Neuronal stem cell (in vitro differentiated cells): ENCODE measurements at regions not wholly inside any gene's neighbourhood (a gene's known extent, or its start where the extent isn't known, plus 50 kb on each side); places are given as distances from the start of the nearest gene placed in this dataset.

ENCODE experiments used
- DNase-seq: peaks from one replicate; pipeline ENCODE4 v3.0.0-alpha.2; 2013; ENCODE audit warnings: low spot score
- H2AFZ ChIP-seq: one replicate; pipeline ENCODE4 v1.6.1; 2013; ENCODE audit warnings: mild to moderate bottlenecking, low read length, inconsistent platforms
- H2AK5ac ChIP-seq: 2 replicates; pipeline ENCODE4 v1.6.1; 2013; ENCODE audit warnings: low read depth, mild to moderate bottlenecking, inconsistent platforms, low read length, moderate library complexity, mixed read lengths
- H2BK120ac ChIP-seq: 2 replicates; pipeline ENCODE4 v1.6.1; 2013; ENCODE audit warnings: low read depth, mild to moderate bottlenecking, inconsistent platforms, low read length, moderate library complexity, mixed read lengths
- H2BK12ac ChIP-seq: one replicate; pipeline ENCODE4 v1.6.1; 2013; ENCODE audit warnings: low read length, inconsistent platforms
- H2BK15ac ChIP-seq: 2 replicates; pipeline ENCODE4 v1.6.1; 2013; ENCODE audit warnings: mild to moderate bottlenecking, low read length, inconsistent platforms, mixed read lengths
- H2BK5ac ChIP-seq: one replicate; pipeline ENCODE4 v1.6.1; 2013; ENCODE audit warnings: inconsistent platforms, mild to moderate bottlenecking, low read length, moderate library complexity
- H3K14ac ChIP-seq: one replicate; pipeline ENCODE4 v1.6.1; 2013; ENCODE audit warnings: low read length, inconsistent platforms
- H3K18ac ChIP-seq: 2 replicates; pipeline ENCODE4 v1.6.1; 2013; ENCODE audit warnings: low read length, inconsistent platforms
- H3K23ac ChIP-seq: 2 replicates; pipeline ENCODE4 v1.6.1; 2013; ENCODE audit warnings: low read depth, mild to moderate bottlenecking, mixed read lengths, low read length, inconsistent platforms; ENCODE audit not compliant: poor library complexity
- H3K27ac ChIP-seq: replicated peaks from 3 replicates; pipeline ENCODE4 v1.5.1; 2013; ENCODE audit warnings: low read length, inconsistent platforms
- H3K27me3 ChIP-seq, 3 experiments: 2 replicates each; pipeline ENCODE4 v1.6.1; 2013; ENCODE audit warnings: low read length in 3 of 3, mild to moderate bottlenecking in 2 of 3, inconsistent platforms in 1 of 3, low read depth in 1 of 3, mixed read lengths in 1 of 3, moderate library complexity in 1 of 3; ENCODE audit not compliant: control insufficient read depth in 3 of 3, insufficient read depth in 3 of 3
- H3K36me3 ChIP-seq, 2 donors: replicated peaks in 1 of 2; 2 replicates each; pipeline ENCODE4 v1.6.1; 2013; ENCODE audit warnings: low read length in 2 of 2; ENCODE audit not compliant: control insufficient read depth in 2 of 2, insufficient read depth in 2 of 2
- H3K4ac ChIP-seq: 2 replicates; pipeline ENCODE4 v1.6.1; 2013; ENCODE audit warnings: inconsistent platforms, mild to moderate bottlenecking, low read length, moderate library complexity
- H3K4me1 ChIP-seq, 2 donors: 1 replicate in 1 of 2; 2 replicates in 1 of 2; pipeline ENCODE4 v1.6.1; 2013; ENCODE audit warnings: low read length in 2 of 2, low read depth in 1 of 2; ENCODE audit not compliant: control insufficient read depth in 2 of 2, insufficient read depth in 1 of 2
- H3K4me2 ChIP-seq: one replicate; pipeline ENCODE4 v1.6.1; 2013; ENCODE audit warnings: mild to moderate bottlenecking, low read length, inconsistent platforms; ENCODE audit not compliant: insufficient read depth, poor library complexity, severe bottlenecking
- H3K4me3 ChIP-seq, 2 donors: 2 replicates each; pipeline ENCODE4 v1.5.1; 2013; ENCODE audit warnings: low read length in 2 of 2, mild to moderate bottlenecking in 2 of 2, inconsistent platforms in 1 of 2, moderate library complexity in 1 of 2
- H3K79me1 ChIP-seq: one replicate; pipeline ENCODE4 v1.6.1; 2013; ENCODE audit warnings: low read depth, mild to moderate bottlenecking, inconsistent platforms, low read length, moderate library complexity
- H3K9ac ChIP-seq: one replicate; pipeline ENCODE4 v1.6.1; 2013; ENCODE audit warnings: mild to moderate bottlenecking, low read depth, low read length, inconsistent platforms; ENCODE audit not compliant: poor library complexity
- H3K9me3 ChIP-seq, 2 donors: replicated peaks in 1 of 2; 2 replicates each; pipeline versions ENCODE3 to v1.6.1; 2013; ENCODE audit warnings: low read length in 2 of 2, mild to moderate bottlenecking in 2 of 2, inconsistent platforms in 1 of 2, low read depth in 1 of 2, mixed read lengths in 1 of 2, moderate library complexity in 1 of 2; ENCODE audit not compliant: control insufficient read depth in 2 of 2, insufficient read depth in 1 of 2
- H4K8ac ChIP-seq: one replicate; pipeline ENCODE4 v1.6.1; 2013; ENCODE audit warnings: low read depth, mild to moderate bottlenecking, inconsistent platforms, low read length, moderate library complexity
- H4K91ac ChIP-seq: one replicate; pipeline ENCODE4 v1.6.1; 2013; ENCODE audit warnings: low read length, low read depth, mild to moderate bottlenecking, inconsistent platforms; ENCODE audit not compliant: poor library complexity
- WGBS, 2 donors: extraction: QIAGEN DNeasy Blood & Tissue Kit; methylation state at CpG; one replicate each; pipeline ENCODE4 v1.1.7; 2013; ENCODE audit warnings: missing lambda C conversion rate in 2 of 2, mixed read lengths in 1 of 2; ENCODE audit not compliant: insufficient read length in 2 of 2, insufficient replicate concordance in 1 of 2; ENCODE audit errors: extremely low coverage in 2 of 2; 5-methylcytosine and 5-hydroxymethylcytosine counted together

DNA sequence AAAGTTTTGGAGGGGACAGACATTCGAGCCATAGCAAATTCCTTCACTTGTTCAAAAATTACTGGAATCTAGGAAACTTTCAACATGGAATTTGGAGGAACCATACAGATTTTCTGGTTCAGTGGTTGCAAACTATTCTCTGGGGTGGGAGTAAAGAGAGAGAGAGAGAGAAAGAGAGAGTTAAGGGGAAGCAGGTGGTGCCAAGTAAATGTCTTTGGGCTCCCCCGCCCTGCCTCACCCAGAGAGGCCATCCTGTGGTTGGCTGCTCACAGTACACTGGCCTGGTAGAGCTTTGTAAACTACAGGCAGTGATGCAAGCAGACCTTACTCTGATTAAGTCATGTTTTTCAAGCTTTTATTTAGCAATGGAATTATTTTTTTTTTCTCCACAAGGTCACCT, 82.6 kb downstream of the ADAMTS15 start:
- Histone ChIP-seq H3K23ac (no peak overlapping the region), H3K4me2 (no peak overlapping the region), H2AFZ (no peak overlapping the region), H3K36me3 (no peaks in the 10 kb centered on the region), H4K91ac (no peak overlapping the region), H3K18ac (no peak overlapping the region), H3K14ac (no peak overlapping the region), H3K27me3 (no peaks in the 10 kb centered on the region), H2BK15ac (no peak overlapping the region), H2AK5ac (no peak overlapping the region), H3K79me1 (no peaks in the 10 kb centered on the region), H2BK5ac (no peak overlapping the region), H4K8ac (no peak overlapping the region), H3K4ac (no peak overlapping the region), H3K4me3 (no peak overlapping the region), H3K9me3 (peaks cover 0 to 2% of the 10 kb centered on the region in 2 donors), H3K27ac (no peak overlapping the region), H3K9ac (no peak overlapping the region), H3K4me1 (peaks cover 10 to 31% of the 10 kb centered on the region in 2 donors), H2BK120ac (no peak overlapping the region), H2BK12ac (no peak overlapping the region)
- no peak for DNase-seq
- WGBS, 2 donors: no CpG with 5 or more reads among the region's 2 CpGs

DNA sequence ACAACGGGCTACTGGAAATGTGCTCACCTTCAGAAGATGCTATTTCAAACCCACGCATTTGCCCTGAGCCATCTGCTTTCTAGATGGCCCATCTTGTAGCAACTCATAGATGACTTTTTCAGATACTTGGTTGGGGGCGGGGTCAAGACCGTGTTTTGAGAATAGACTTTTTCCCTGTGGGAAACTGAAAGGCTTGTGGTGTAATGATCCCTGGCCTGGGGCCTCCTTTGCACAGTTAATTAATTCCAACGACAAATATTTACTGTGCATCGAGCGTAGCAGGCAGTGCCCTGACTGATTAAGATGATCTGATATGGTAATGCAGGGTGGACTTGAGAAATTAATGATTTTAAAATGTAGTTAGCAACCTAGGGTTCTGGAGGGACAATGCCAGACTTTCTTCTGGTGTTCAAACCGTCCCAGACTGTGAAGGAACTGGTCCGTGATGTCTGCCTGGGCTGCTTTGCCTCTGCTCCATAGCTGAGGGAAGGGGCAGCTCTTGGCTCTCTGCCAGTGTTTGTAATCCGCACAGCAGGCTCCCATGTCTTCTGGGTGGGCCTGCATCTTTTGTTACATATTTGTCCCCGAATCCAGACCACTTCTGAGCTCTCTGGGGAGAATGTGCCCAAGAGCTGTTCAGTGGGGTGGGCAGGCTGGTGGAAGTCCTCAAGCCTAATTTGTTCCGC, 84.8 kb downstream of the ADAMTS15 start:
- H3K4me3 ChIP-seq: no peak overlapping the region
- no peak overlapping the region for H3K4me2 ChIP-seq
- H2BK15ac ChIP-seq: no peak overlapping the region
- H3K9ac ChIP-seq: no peak overlapping the region
- no CpG with 5 or more reads among the region's 12 CpGs for WGBS, 2 donors
- H2BK12ac ChIP-seq: no peak overlapping the region
- H2AK5ac ChIP-seq: no peak overlapping the region
- H3K9me3 ChIP-seq: peaks cover 0 to 3% of the 10 kb centered on the region in 2 donors
- H3K4me1 ChIP-seq: peaks cover 6 to 27% of the 10 kb centered on the region in 2 donors
- no peak overlapping the region for H4K8ac ChIP-seq
- no peak overlapping the region for H3K23ac ChIP-seq
- no peak overlapping the region for H2BK120ac ChIP-seq
- no peak overlapping the region for H2BK5ac ChIP-seq
- no peaks in the 10 kb centered on the region for H3K27me3 ChIP-seq
- H3K4ac ChIP-seq: no peak overlapping the region
- H3K79me1 ChIP-seq: no peaks in the 10 kb centered on the region
- no peak overlapping the region for H3K14ac ChIP-seq
- H2AFZ ChIP-seq: no peak overlapping the region
- H3K36me3 ChIP-seq: no peaks in the 10 kb centered on the region
- H3K27ac ChIP-seq: no peak overlapping the region
- peak overlapping the region; percentile 7 for H3K18ac ChIP-seq
- no peak for DNase-seq
- no peak overlapping the region for H4K91ac ChIP-seq

DNA sequence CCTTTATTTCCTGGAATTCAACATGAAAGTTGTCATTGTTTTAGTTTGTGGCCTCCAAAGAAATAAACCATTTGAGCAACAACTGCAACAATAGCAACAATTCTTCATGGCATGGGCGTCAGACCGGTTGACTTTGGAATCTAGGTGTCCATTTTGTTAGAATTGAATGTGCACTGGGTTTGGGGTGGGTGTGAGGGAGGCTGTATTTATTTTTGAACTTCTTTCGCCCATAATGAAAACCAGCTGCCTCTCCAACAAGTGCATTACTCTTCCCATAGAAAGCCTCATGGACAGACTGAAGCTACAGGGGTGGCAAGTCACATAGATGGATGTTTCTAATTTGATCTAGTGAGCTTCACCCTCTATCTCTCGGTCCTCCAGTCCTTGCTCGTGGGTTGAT, 85.4 kb downstream of the ADAMTS15 start:
- no peak overlapping the region for H2AK5ac ChIP-seq
- H3K4me3 ChIP-seq: no peak overlapping the region
- H2BK15ac ChIP-seq: no peak overlapping the region
- H2BK120ac ChIP-seq: no peak overlapping the region
- H2BK5ac ChIP-seq: no peak overlapping the region
- no peak overlapping the region for H4K91ac ChIP-seq
- H3K4me2 ChIP-seq: no peak overlapping the region
- peaks cover 0 to 3% of the 10 kb centered on the region in 2 donors for H3K9me3 ChIP-seq
- no peak overlapping the region for H2BK12ac ChIP-seq
- no peak overlapping the region for H3K14ac ChIP-seq
- no peak overlapping the region for H3K4ac ChIP-seq
- H4K8ac ChIP-seq: no peak overlapping the region
- WGBS, 2 donors: no CpG with 5 or more reads among the region's 5 CpGs
- DNase-seq: no peak
- no peak overlapping the region for H3K23ac ChIP-seq
- H2AFZ ChIP-seq: no peak overlapping the region
- no peaks in the 10 kb centered on the region for H3K27me3 ChIP-seq
- no peaks in the 10 kb centered on the region for H3K79me1 ChIP-seq
- H3K36me3 ChIP-seq: no peaks in the 10 kb centered on the region
- no peak overlapping the region for H3K18ac ChIP-seq
- no peak overlapping the region for H3K9ac ChIP-seq
- no peak overlapping the region for H3K27ac ChIP-seq
- H3K4me1 ChIP-seq: peaks cover 6 to 23% of the 10 kb centered on the region in 2 donors

DNA sequence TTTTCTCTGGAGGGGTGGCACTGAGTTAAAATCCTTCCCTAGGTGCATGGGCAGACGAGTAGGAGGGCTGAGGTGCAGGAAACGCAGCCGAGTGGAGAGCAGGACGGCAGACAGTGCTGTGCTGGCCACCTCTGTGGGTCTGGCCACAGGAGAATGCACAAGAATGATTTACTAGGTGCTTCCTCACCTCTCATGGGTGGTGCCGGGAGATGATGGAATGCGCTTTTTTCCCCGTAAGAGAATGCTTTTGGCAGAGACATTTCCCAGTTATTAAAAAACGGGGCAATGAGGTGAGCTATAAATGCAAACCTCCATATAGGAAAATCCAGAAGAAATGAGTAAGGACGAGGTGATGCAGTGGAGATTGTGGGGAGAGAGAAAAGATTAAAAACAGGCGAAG, 86.1 kb downstream of the ADAMTS15 start:
- H3K4me2 ChIP-seq: no peak overlapping the region
- H2BK120ac ChIP-seq: no peak overlapping the region
- no peak overlapping the region for H2AK5ac ChIP-seq
- no peak overlapping the region for H3K4me3 ChIP-seq
- no peak overlapping the region for H4K8ac ChIP-seq
- H3K36me3 ChIP-seq: no peaks in the 10 kb centered on the region
- no peak overlapping the region for H3K9ac ChIP-seq
- H3K9me3 ChIP-seq: peaks cover 0 to 3% of the 10 kb centered on the region in 2 donors
- no peak overlapping the region for H3K27ac ChIP-seq
- no peak overlapping the region for H3K23ac ChIP-seq
- H3K18ac ChIP-seq: no peak overlapping the region
- no CpG with 5 or more reads among the region's 10 CpGs for WGBS, 2 donors
- no peaks in the 10 kb centered on the region for H3K27me3 ChIP-seq
- no peaks in the 10 kb centered on the region for H3K79me1 ChIP-seq
- no peak for DNase-seq
- no peak overlapping the region for H3K14ac ChIP-seq
- no peak overlapping the region for H2AFZ ChIP-seq
- H2BK5ac ChIP-seq: no peak overlapping the region
- H4K91ac ChIP-seq: no peak overlapping the region
- H2BK12ac ChIP-seq: no peak overlapping the region
- H3K4ac ChIP-seq: no peak overlapping the region
- H2BK15ac ChIP-seq: no peak overlapping the region
- H3K4me1 ChIP-seq: peaks cover 6 to 21% of the 10 kb centered on the region in 2 donors
